Prostate gland (tissue), 2 donors: ENCODE measurements at regions not wholly inside any gene's neighbourhood (a gene's known extent, or its start where the extent isn't known, plus 50 kb on each side); places are given as distances from the start of the nearest gene placed in this dataset.

Experiments used
- DNase-seq: peaks from one replicate; pipeline ENCODE4 v3.0.0-alpha.2; 2019; ENCODE audit warnings: low spot score
- H3K27ac ChIP-seq, 2 donors: fragments of 200-600 bp; sonication (generic); 2 replicates each; pipeline ENCODE4 v1.5.1; 2017 to 2019
- H3K27me3 ChIP-seq: fragments of 200-600 bp; sonication (generic); replicated peaks from 2 replicates; pipeline ENCODE4 v1.5.1; 2019; ENCODE audit not compliant: insufficient read depth
- H3K36me3 ChIP-seq, 2 donors: fragments of 200-600 bp; sonication (generic); 1 replicate in 1 of 2; 2 replicates in 1 of 2; pipeline versions ENCODE4 v1.5.1 to v1.8.1; 2017 to 2019
- H3K4me1 ChIP-seq: fragments of 200-600 bp; sonication (generic); replicated peaks from 2 replicates; pipeline ENCODE4 v1.5.1; 2019
- H3K4me3 ChIP-seq, 2 donors: fragments of 200-600 bp; sonication (generic); 2 replicates each; pipeline ENCODE4 v1.5.1; 2017 to 2019
- H3K9me3 ChIP-seq: fragments of 200-600 bp; sonication (generic); 2 replicates; pipeline ENCODE4 v1.5.1; 2017
- CTCF ChIP-seq, 4 experiments: fragments of 200-600 bp in 2 of 4; fragments of 450-650 bp in 2 of 4; sonication (generic) in 2 of 4; IDR thresholded peaks; 1 replicate in 3 of 4; 2 replicates in 1 of 4; pipeline ENCODE4 v1.5.1; 2016 to 2019; ENCODE audit warnings: antibody characterized with exemption in 4 of 4, mild to moderate bottlenecking in 2 of 4, moderate library complexity in 2 of 4
- POLR2A ChIP-seq: fragments of 450-650 bp; IDR thresholded peaks from one replicate; pipeline ENCODE4 v1.6.1; 2016; ENCODE audit warnings: antibody characterized with exemption, mild to moderate bottlenecking
- POLR2AphosphoS5 ChIP-seq: sonication (generic); formaldehyde crosslinking; IDR thresholded peaks from one replicate; pipeline ENCODE4 v1.6.1; 2017; ENCODE audit warnings: antibody characterized with exemption
- whole genome bisulfite sequencing: methylation state at CpG from one replicate; pipeline ENCODE4 v1.1.5; 2018; 5-methylcytosine and 5-hydroxymethylcytosine counted together
- intact Hi-C: fragments of 100-400 bp; cut with DNase I; formaldehyde crosslinking; loops from one replicate; pipeline ENCODE4 v1.14.2; 2022

- intact Hi-C loops: no loop called here
- Histone ChIP-seq H3K27ac (no peak overlapping the region), H3K27me3 (no peaks in the 10 kb centered on the region), H3K9me3 (no peaks in the 10 kb centered on the region), H3K4me1 (no peaks in the 10 kb centered on the region), H3K4me3 (no peak overlapping the region), H3K36me3 (no peaks in the 10 kb centered on the region)
- WGBS: 93% methylated on average over 5 of the region's 5 CpGs
- DNase-seq: no peak
- TF ChIP-seq POLR2A: no peak
- TF ChIP-seq POLR2AphosphoS5: no peak
- no peak for TF ChIP-seq CTCF (IDR thresholded peaks at IDR 0.05)
Measured at GRCh38 chr2:134142903-134143302, 111.0 kb upstream of the MGAT5 start.

- H3K9me3 ChIP-seq: no peaks in the 10 kb centered on the region
- no peaks in the 10 kb centered on the region for H3K36me3 ChIP-seq
- H3K4me1 ChIP-seq: no peaks in the 10 kb centered on the region
- DNase-seq: no peak
- H3K27me3 ChIP-seq: no peaks in the 10 kb centered on the region
- intact Hi-C loops: no loop called here
- WGBS: 83% methylated on average over 3 of the region's 3 CpGs
- no peak overlapping the region for H3K4me3 ChIP-seq
- TF ChIP-seq POLR2AphosphoS5 (no peak), POLR2A (no peak), CTCF (IDR thresholded peaks at IDR 0.05) (no peak)
- no peak overlapping the region for H3K27ac ChIP-seq
Measured at GRCh38 chr2:134143568-134143967, 110.3 kb upstream of the MGAT5 start.

GRCh38 chr2:134144081-134144596 is 109.7 kb upstream of the MGAT5 start:
- Histone ChIP-seq H3K4me1 (no peaks in the 10 kb centered on the region), H3K9me3 (no peaks in the 10 kb centered on the region), H3K36me3 (no peaks in the 10 kb centered on the region), H3K27ac (no peak overlapping the region), H3K27me3 (no peaks in the 10 kb centered on the region), H3K4me3 (no peak overlapping the region)
- TF ChIP-seq POLR2AphosphoS5 (no peak), CTCF (IDR thresholded peaks at IDR 0.05) (no peak), POLR2A (no peak)
- no peak for DNase-seq
- WGBS: 95% methylated on average over 6 of the region's 6 CpGs
- intact Hi-C loops: no loop called here

- Histone ChIP-seq H3K9me3 (no peaks in the 10 kb centered on the region), H3K4me3 (no peak overlapping the region), H3K36me3 (no peaks in the 10 kb centered on the region), H3K27me3 (no peaks in the 10 kb centered on the region), H3K27ac (no peak overlapping the region), H3K4me1 (no peaks in the 10 kb centered on the region)
- 84% methylated on average over 4 of the region's 4 CpGs for WGBS
- intact Hi-C loops: no loop called here
- DNase-seq: no peak
- TF ChIP-seq CTCF (IDR thresholded peaks at IDR 0.05): no peak
- no peak for TF ChIP-seq POLR2AphosphoS5
- TF ChIP-seq POLR2A: no peak
Measured at GRCh38 chr2:134144651-134145050, 109.2 kb upstream of the MGAT5 start.

GRCh38 chr2:134145519-134145918 is 108.4 kb upstream of the MGAT5 start:
- Histone ChIP-seq H3K36me3 (no peaks in the 10 kb centered on the region), H3K4me1 (no peaks in the 10 kb centered on the region), H3K9me3 (no peaks in the 10 kb centered on the region), H3K27me3 (no peaks in the 10 kb centered on the region), H3K4me3 (no peak overlapping the region), H3K27ac (no peak overlapping the region)
- WGBS: 93% methylated on average over 5 of the region's 5 CpGs
- TF ChIP-seq CTCF (IDR thresholded peaks at IDR 0.05): no peak
- no peak for TF ChIP-seq POLR2A
- no peak for TF ChIP-seq POLR2AphosphoS5
- intact Hi-C loops: no loop called here
- DNase-seq: no peak
